AG10803 (cell line): ENCODE measurements at regions not wholly inside any gene's neighbourhood (a gene's known extent, or its start where the extent isn't known, plus 50 kb on each side); places are given as distances from the start of the nearest gene placed in this dataset.

Experiments used
- DNase-seq: peaks from one replicate; pipeline ENCODE4 v3.0.0; 2010; ENCODE audit warnings: low read depth
- H3K4me3 ChIP-seq: 2 replicates; pipeline ENCODE4 v1.5.1; 2011; ENCODE audit warnings: mild to moderate bottlenecking, low read length, control low read depth
- TF ChIP-seq, protein P1 (sequence below): conservative IDR thresholded peaks from 2 replicates; pipeline ENCODE4 v1.5.1; 2011; ENCODE audit warnings: mild to moderate bottlenecking, low read length, control low read depth, inconsistent platforms

DNA sequence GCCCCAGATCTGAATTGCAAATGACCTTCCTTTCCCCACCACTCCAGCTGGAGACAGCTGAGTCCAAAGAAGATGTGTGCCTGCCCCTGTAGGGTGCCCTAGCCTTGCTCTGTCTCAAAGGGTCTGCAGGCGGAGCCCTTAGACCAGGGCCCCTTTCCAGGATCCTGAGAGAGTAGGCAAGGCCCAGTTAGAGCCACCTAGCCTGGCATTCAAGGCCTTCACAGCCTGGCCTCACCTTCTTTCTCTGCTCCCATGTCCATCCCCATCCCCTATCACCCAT, 66.6 kb upstream of the LHX1 start:
- TF ChIP-seq, protein P1, sequence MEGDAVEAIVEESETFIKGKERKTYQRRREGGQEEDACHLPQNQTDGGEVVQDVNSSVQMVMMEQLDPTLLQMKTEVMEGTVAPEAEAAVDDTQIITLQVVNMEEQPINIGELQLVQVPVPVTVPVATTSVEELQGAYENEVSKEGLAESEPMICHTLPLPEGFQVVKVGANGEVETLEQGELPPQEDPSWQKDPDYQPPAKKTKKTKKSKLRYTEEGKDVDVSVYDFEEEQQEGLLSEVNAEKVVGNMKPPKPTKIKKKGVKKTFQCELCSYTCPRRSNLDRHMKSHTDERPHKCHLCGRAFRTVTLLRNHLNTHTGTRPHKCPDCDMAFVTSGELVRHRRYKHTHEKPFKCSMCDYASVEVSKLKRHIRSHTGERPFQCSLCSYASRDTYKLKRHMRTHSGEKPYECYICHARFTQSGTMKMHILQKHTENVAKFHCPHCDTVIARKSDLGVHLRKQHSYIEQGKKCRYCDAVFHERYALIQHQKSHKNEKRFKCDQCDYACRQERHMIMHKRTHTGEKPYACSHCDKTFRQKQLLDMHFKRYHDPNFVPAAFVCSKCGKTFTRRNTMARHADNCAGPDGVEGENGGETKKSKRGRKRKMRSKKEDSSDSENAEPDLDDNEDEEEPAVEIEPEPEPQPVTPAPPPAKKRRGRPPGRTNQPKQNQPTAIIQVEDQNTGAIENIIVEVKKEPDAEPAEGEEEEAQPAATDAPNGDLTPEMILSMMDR, result no peak
- DNase-seq, result no peak
- H3K4me3 ChIP-seq, result no peak overlapping the region

DNA sequence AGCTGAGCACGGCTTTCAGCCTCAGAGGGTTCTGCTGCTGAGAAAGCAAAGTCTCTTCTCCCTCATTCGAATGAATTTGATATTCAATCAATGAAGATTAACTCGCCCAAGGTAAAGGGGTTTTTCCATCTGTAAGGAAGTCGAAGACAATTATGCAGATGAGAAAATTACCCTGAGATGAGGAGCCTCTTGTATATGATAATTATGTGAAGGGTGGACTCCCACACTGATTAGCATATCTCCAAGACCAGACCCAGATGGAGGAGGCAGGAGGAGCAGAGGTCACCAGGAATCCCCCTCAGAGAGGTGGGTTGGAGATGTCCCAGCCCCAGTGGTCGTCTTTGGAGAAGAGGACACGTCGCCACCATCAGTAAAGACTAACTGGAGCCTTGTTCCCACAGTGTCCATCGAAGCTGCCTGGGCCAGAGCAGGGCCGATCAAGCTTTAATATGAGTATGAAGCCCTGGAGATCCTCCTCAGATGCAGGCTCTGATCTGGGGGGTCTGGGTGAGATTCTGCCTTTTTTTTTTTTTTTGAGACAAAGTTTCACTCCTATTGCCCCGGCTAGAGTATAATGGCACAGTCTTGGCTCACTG, 61.5 kb upstream of the LHX1 start:
- DNase-seq, result no peak
- H3K4me3 ChIP-seq, result no peak overlapping the region
- TF ChIP-seq, protein P1, result no peak

DNA sequence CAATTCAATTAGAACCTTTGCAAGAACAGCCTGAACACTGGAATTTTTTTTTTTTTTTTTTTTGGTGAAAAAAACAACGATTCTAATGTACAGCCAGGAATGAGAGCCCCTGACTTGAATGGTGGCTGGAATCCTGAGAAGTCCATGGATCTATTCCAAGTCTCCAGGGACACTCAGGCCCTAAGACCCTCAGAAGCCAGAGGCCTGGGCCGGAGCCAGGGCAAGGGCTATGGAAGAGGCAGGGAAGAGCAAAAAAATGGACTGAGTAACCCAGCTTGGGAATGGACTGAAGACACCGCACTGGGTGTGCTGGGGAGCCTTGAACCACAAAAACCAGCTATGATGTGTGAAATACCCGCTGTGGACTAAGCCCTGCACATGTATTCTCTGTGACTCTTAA, 60.3 kb upstream of the LHX1 start:
- TF ChIP-seq, protein P1, result no peak
- H3K4me3 ChIP-seq, result no peak overlapping the region
- DNase-seq, result no peak

DNA sequence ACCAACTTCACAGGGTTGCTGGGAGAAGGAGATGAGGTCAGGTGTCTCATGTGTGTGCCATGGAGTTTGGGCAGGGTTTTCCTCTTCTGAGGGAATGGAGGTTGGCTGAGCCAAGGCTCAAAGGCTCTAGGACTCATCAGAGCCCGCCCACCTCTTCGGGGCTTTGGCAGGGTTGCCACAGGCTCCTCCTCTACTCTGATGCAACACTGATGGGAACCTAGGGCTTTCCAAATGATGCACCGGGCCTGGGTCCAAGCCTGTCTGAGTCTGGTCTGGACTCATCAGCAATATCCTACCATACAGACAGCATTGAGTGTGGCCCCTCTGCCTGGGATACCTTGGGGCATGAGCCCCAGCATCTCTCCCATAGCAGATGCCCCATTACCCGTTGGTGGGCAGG, 59.5 kb upstream of the LHX1 start:
- DNase-seq, result no peak
- TF ChIP-seq, protein P1, result no peak
- H3K4me3 ChIP-seq, result no peak overlapping the region

DNA sequence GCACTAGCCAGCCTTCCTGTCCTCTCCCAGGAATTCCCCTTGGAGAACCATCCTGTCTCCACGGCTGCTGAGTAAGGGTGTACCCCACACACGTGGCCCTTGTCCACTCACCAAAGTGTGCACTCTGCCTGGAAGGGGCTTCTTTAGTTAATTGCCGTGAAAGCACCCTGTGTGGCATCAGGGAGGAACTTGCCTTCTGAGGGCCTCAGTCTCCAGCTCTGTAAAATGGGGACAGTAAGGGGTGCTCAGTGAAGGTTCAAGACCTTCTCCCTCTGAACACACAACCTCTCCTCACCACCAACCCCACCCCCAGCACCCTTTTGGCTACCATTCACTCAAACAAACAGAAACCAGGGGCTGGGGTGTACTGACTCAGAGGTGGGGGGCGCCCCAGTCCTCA, 59.1 kb upstream of the LHX1 start:
- TF ChIP-seq, protein P1, result no peak
- DNase-seq, result no peak
- H3K4me3 ChIP-seq, result no peak overlapping the region

DNA sequence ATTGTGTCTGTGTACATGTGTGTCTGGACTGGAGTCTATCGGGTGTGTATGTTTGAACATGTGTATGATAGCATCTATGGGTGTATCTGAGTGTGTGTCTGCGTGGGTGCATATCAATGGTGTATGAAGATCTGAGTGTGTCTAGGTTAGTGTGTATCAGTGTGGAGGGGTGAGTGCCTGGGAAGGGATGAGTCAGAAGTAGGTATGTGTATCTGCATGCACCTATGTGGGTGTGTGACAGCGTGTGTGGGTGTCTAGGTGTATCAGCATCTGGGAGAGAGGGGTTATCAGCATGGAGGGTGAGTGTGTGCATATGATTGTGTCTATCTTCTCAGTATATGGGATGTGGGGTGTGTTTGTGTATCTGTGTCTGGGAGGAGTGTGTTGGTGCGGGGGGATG, 58.2 kb upstream of the LHX1 start:
- TF ChIP-seq, protein P1, result no peak
- no peak overlapping the region for H3K4me3 ChIP-seq
- no peak for DNase-seq

DNA sequence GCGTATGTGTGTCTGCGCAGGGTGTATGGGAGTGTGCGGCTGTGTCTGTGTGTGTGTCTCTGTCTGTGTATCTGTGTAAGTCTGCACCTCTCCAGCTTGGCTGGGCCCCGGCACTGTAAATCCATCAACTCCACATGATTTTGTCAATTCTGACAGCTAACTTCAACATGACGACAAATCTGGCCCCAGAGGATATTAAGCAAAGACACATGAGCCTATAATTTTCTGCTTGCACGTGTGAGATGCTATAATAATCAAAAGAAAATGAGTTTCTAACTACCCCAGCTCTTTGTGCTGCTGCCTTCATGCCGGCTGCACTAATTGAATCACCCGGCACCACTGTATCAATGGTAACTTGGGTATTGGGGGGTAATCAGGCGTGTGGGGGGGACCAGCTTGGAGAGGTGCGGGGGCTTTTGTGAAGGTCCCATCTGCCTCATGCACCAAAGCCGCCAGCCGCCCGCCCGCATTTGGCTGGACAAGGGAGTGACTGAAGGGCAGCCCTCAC, 57.6 kb upstream of the LHX1 start:
- TF ChIP-seq, protein P1, result no peak
- DNase-seq, result no peak
- no peak overlapping the region for H3K4me3 ChIP-seq
